Stimulated activated effector memory CD8-positive, alpha-beta T cell treated with anti-CD3 and anti-CD28 coated beads, Interleukin-12 subunit alpha, Interleukin-12 subunit beta, amount 100 ng/mL, for 72 hours (primary cell): ENCODE measurements at regions not wholly inside any gene's neighbourhood (a gene's known extent, or its start where the extent isn't known, plus 50 kb on each side); places are given as distances from the start of the nearest gene placed in this dataset.

Source experiments
- ATAC-seq: fragments of 150-1000 bp; cut with Tn5 transposase; 2 replicates; pipeline ENCODE4 v1.10.0; 2021
- DNase-seq, 2 donors: peaks; one replicate each; pipeline ENCODE4 v3.0.0; 2021 to 2022; ENCODE audit warnings: low spot score in 2 of 2
- H3K27ac Mint-ChIP-seq: one replicate; pipeline ENCODE4 v1.8.0; 2022; ENCODE audit warnings: mild to moderate bottlenecking, mixed read lengths
- H3K36me3 Mint-ChIP-seq: one replicate; pipeline ENCODE4 v1.8.0; 2022; ENCODE audit warnings: mild to moderate bottlenecking, mixed read lengths
- H3K4me1 Mint-ChIP-seq: one replicate; pipeline ENCODE4 v1.8.0; 2022; ENCODE audit warnings: mixed read lengths
- H3K4me3 Mint-ChIP-seq: one replicate; pipeline ENCODE4 v1.8.0; 2022; ENCODE audit warnings: mild to moderate bottlenecking, mixed read lengths
- H3K9me3 Mint-ChIP-seq: one replicate; pipeline ENCODE4 v1.8.0; 2022; ENCODE audit warnings: mixed read lengths

- DNase-seq (no peak), ATAC-seq (no peak)
- Mint-ChIP-seq H3K4me3 (no peak overlapping the region), H3K27ac (no peak overlapping the region), H3K4me1 (no peaks in the 10 kb centered on the region), H3K9me3 (peaks cover 22% of the 10 kb centered on the region), H3K36me3 (no peaks in the 10 kb centered on the region)
These were observed 1176.7 kb upstream of the CDH9 start for GRCh38 chr5:28215091-28215490.

GRCh38 chr5:28214292-28214691, 1175.9 kb upstream of the CDH9 start:
- no peak overlapping the region for H3K27ac Mint-ChIP-seq
- ATAC-seq, result no peak
- no peak overlapping the region for H3K4me3 Mint-ChIP-seq
- H3K9me3 Mint-ChIP-seq, result peaks cover 15% of the 10 kb centered on the region
- H3K4me1 Mint-ChIP-seq, result no peaks in the 10 kb centered on the region
- no peaks in the 10 kb centered on the region for H3K36me3 Mint-ChIP-seq
- no peak for DNase-seq

- no peaks in the 10 kb centered on the region for H3K4me1 Mint-ChIP-seq
- H3K9me3 Mint-ChIP-seq, result peaks cover 8% of the 10 kb centered on the region
- ATAC-seq (no peak), DNase-seq (no peak)
- H3K36me3 Mint-ChIP-seq, result no peaks in the 10 kb centered on the region
- H3K4me3 Mint-ChIP-seq, result no peak overlapping the region
- no peak overlapping the region for H3K27ac Mint-ChIP-seq
These were observed 1170.0 kb upstream of the CDH9 start for GRCh38 chr5:28208356-28208755.

- H3K4me1 Mint-ChIP-seq, result no peaks in the 10 kb centered on the region
- DNase-seq (no peak), ATAC-seq (no peak)
- H3K9me3 Mint-ChIP-seq, result peaks cover under 1% of the 10 kb centered on the region
- H3K27ac Mint-ChIP-seq, result no peak overlapping the region
- H3K4me3 Mint-ChIP-seq, result no peak overlapping the region
- H3K36me3 Mint-ChIP-seq, result no peaks in the 10 kb centered on the region
These were observed 1151.6 kb upstream of the CDH9 start for GRCh38 chr5:28190011-28190410.

DNA sequence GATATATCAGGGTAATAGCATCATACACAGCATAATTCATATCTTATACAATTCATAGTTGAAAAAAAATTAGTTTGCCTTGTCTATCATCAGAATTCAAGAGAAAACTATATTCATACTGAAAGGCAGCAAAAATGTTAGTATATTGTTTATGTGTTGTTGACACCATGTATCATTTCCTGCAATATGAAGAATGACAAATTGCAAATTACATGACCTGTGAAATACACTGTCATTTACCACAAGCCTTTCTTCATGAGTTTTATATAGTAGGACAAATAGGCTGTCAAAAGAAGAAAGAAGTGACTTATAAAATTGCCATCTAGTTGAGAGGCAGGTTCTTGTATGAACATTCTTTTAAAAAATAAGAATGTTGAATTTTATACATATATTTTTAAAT, 1136.3 kb upstream of the CDH9 start:
- no peak overlapping the region for H3K27ac Mint-ChIP-seq
- peaks cover 23% of the 10 kb centered on the region for H3K9me3 Mint-ChIP-seq
- no peak overlapping the region for H3K4me3 Mint-ChIP-seq
- DNase-seq, result no peak
- no peak for ATAC-seq
- no peaks in the 10 kb centered on the region for H3K36me3 Mint-ChIP-seq
- no peaks in the 10 kb centered on the region for H3K4me1 Mint-ChIP-seq

- no peak for DNase-seq
- ATAC-seq, result no peak
These were observed 1126.7 kb upstream of the CDH9 start for GRCh38 chr5:28165096-28165495.

GRCh38 chr5:28164568-28164967, 1126.2 kb upstream of the CDH9 start:
- no peak for ATAC-seq
- Mint-ChIP-seq H3K9me3 (peaks cover 9% of the 10 kb centered on the region), H3K4me1 (no peaks in the 10 kb centered on the region)

More at GRCh38 chr5:28165096-28165495, 1126.7 kb upstream of the CDH9 start:
- Mint-ChIP-seq H3K4me1 (no peaks in the 10 kb centered on the region), H3K4me3 (no peak overlapping the region), H3K27ac (no peak overlapping the region), H3K36me3 (no peaks in the 10 kb centered on the region), H3K9me3 (peaks cover 6% of the 10 kb centered on the region)

GRCh38 chr5:28156981-28157380, 1118.6 kb upstream of the CDH9 start:
- Mint-ChIP-seq H3K9me3 (peaks cover 14% of the 10 kb centered on the region), H3K4me1 (no peaks in the 10 kb centered on the region), H3K4me3 (no peak overlapping the region), H3K36me3 (no peaks in the 10 kb centered on the region), H3K27ac (no peak overlapping the region)
- DNase-seq (no peak), ATAC-seq (no peak)

More at GRCh38 chr5:28164568-28164967, 1126.2 kb upstream of the CDH9 start:
- Mint-ChIP-seq H3K36me3 (no peaks in the 10 kb centered on the region), H3K27ac (no peak overlapping the region), H3K4me3 (no peak overlapping the region)
- no peak for DNase-seq

- Mint-ChIP-seq H3K36me3 (no peaks in the 10 kb centered on the region), H3K9me3 (peaks cover 15% of the 10 kb centered on the region), H3K4me1 (no peaks in the 10 kb centered on the region), H3K4me3 (no peak overlapping the region), H3K27ac (no peak overlapping the region)
- DNase-seq (no peak), ATAC-seq (no peak)
These were observed 1105.1 kb upstream of the CDH9 start for GRCh38 chr5:28143519-28143918.

GRCh38 chr5:28132151-28132550, 1093.8 kb upstream of the CDH9 start:
- no peak overlapping the region for H3K27ac Mint-ChIP-seq
- no peaks in the 10 kb centered on the region for H3K36me3 Mint-ChIP-seq
- ATAC-seq (no peak), DNase-seq (no peak)
- H3K4me1 Mint-ChIP-seq, result no peaks in the 10 kb centered on the region
- H3K4me3 Mint-ChIP-seq, result no peak overlapping the region
- peaks cover 32% of the 10 kb centered on the region for H3K9me3 Mint-ChIP-seq

DNA sequence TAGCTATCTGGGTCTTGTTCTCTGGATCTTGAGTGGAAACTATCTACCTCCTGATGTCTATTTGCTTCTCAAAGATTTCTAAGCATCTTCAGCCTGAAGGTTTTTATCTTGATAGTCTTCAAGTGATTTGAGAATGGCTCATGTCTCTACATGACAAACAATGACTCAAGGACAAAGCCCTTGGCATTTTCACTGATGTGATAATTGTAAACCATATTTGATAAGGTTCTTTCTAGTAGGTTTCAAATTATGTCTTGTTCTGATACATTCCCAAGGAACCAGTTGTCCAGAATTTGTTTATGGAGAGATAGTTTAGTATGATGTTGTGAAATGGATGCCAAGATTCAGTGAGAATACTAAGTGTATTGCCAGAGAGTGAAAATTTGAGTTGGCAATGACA, 1079.3 kb upstream of the CDH9 start:
- no peaks in the 10 kb centered on the region for H3K36me3 Mint-ChIP-seq
- H3K4me3 Mint-ChIP-seq, result no peak overlapping the region
- ATAC-seq, result no peak

DNA sequence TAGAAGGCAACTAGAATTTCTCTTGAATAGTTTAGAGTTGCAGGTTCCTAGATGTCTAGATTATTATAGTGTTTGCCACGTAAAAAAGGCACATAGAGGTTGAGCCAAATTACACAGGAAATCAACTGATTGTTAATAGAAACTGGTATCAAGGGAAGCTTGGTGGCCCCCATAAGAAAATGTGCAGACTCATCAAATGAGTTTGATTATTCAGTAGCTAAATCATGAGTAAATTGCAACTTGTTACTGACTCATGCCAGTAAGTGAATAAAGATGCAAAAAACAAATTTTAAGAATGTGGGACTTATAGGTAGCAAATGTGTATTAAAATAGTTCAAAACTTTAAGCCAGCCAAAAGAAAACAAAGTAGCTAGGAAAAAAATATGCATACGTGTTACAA, 1078.9 kb upstream of the CDH9 start:
- H3K9me3 Mint-ChIP-seq, result peaks cover 6% of the 10 kb centered on the region
- H3K4me3 Mint-ChIP-seq, result no peak overlapping the region
- H3K27ac Mint-ChIP-seq, result no peak overlapping the region

More for the DNA sequence above, 1079.3 kb upstream of the CDH9 start:
- H3K9me3 Mint-ChIP-seq, result peaks cover 6% of the 10 kb centered on the region
- H3K4me1 Mint-ChIP-seq, result no peaks in the 10 kb centered on the region
- no peak for DNase-seq
- no peak overlapping the region for H3K27ac Mint-ChIP-seq

DNA sequence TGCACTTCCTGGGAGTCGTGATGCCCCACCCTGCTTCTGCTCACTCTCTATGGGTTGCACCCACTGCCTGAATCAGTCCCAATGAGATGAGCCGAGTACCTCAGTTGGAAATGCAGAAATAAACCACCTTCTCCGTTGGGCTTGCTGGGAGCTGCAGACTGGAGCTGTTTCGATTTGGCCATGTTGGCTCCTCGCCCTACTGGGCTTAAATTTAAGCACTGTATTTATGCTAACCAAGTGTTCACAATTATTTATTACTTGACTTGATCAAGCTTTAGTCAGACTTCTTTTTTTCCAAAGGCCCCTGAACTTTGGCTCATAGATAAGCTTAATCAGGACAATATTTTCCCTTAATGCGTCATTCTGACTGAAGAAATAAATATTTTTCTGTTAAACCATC, 1072.4 kb upstream of the CDH9 start:
- no peak for ATAC-seq
- H3K4me3 Mint-ChIP-seq, result no peak overlapping the region
- no peak overlapping the region for H3K27ac Mint-ChIP-seq
- peaks cover 13% of the 10 kb centered on the region for H3K9me3 Mint-ChIP-seq
- no peaks in the 10 kb centered on the region for H3K4me1 Mint-ChIP-seq
- DNase-seq, result no peak
- no peaks in the 10 kb centered on the region for H3K36me3 Mint-ChIP-seq

More for the DNA sequence above, 1078.9 kb upstream of the CDH9 start:
- no peak for ATAC-seq
- no peaks in the 10 kb centered on the region for H3K4me1 Mint-ChIP-seq
- H3K36me3 Mint-ChIP-seq, result no peaks in the 10 kb centered on the region
- no peak for DNase-seq

GRCh38 chr5:28104080-28104479, 1065.7 kb upstream of the CDH9 start:
- no peaks in the 10 kb centered on the region for H3K36me3 Mint-ChIP-seq
- DNase-seq, result no peak
- no peak overlapping the region for H3K4me3 Mint-ChIP-seq
- no peaks in the 10 kb centered on the region for H3K4me1 Mint-ChIP-seq
- no peak for ATAC-seq
- H3K9me3 Mint-ChIP-seq, result peaks cover 12% of the 10 kb centered on the region
- H3K27ac Mint-ChIP-seq, result no peak overlapping the region

GRCh38 chr5:28084069-28084468, 1045.7 kb upstream of the CDH9 start:
- DNase-seq (no peak), ATAC-seq (peak; percentile 32)
- no peaks in the 10 kb centered on the region for H3K4me1 Mint-ChIP-seq
- no peak overlapping the region for H3K27ac Mint-ChIP-seq
- no peak overlapping the region for H3K4me3 Mint-ChIP-seq
- peaks cover 21% of the 10 kb centered on the region for H3K9me3 Mint-ChIP-seq
- no peaks in the 10 kb centered on the region for H3K36me3 Mint-ChIP-seq

DNA sequence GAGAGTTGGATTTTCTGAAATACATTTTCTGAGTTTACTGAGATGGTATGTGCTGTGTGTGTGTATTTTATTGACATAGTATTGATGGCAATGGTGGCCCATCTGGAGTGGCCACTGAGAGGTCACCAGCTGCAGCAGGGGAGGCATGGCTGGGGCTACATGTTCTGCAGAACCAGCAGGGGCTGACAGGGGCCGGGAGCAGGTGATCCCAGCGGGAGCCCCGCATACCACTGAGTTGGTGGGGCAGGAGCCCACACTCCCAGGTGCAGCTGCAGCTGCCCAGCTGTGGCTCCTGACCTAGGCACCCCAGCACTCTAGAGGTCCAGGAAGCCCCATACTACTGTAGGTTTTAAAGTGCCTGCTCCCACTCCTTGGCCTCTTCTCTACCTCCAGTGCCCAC, 1044.2 kb upstream of the CDH9 start:
- ATAC-seq (peak; percentile 13), DNase-seq (no peak)
- Mint-ChIP-seq H3K27ac (no peak overlapping the region), H3K9me3 (peaks cover 13% of the 10 kb centered on the region), H3K36me3 (no peaks in the 10 kb centered on the region), H3K4me1 (no peaks in the 10 kb centered on the region), H3K4me3 (no peak overlapping the region)
